GM21576 (cell line): ENCODE measurements at regions not wholly inside any gene's neighbourhood (a gene's known extent, or its start where the extent isn't known, plus 50 kb on each side); places are given as distances from the start of the nearest gene placed in this dataset.

Source experiments
- ATAC-seq: cut with Tn5 transposase; IDR thresholded peaks from one replicate; pipeline ENCODE4 v1.9.1; 2021; ENCODE audit warnings: mild to moderate bottlenecking, moderate library complexity; ENCODE audit not compliant: unreplicated experiment

GRCh38 chr22:22080270-22080669 is 97.7 kb upstream of the TOP3B start:
- no peak for ATAC-seq

- no peak for ATAC-seq
Measured at GRCh38 chr22:22079404-22080148, 97.0 kb upstream of the TOP3B start.

- no peak for ATAC-seq
Measured at GRCh38 chr22:22078329-22078728, 95.7 kb upstream of the TOP3B start.

GRCh38 chr22:22076932-22077703 is 94.5 kb upstream of the TOP3B start:
- ATAC-seq: no peak

- ATAC-seq: no peak
Measured at GRCh38 chr22:22076361-22076760, 93.8 kb upstream of the TOP3B start.

- no peak for ATAC-seq
Measured at GRCh38 chr22:22075382-22076163, 93.0 kb upstream of the TOP3B start.

- ATAC-seq: no peak
Measured at GRCh38 chr22:22074634-22075381, 92.2 kb upstream of the TOP3B start.

GRCh38 chr22:22073769-22074561 is 91.4 kb upstream of the TOP3B start:
- no peak for ATAC-seq

GRCh38 chr22:22072169-22072836 is 89.7 kb upstream of the TOP3B start:
- no peak for ATAC-seq

- ATAC-seq: no peak
Measured at GRCh38 chr22:22071455-22071854, 88.9 kb upstream of the TOP3B start.

- ATAC-seq: no peak
Measured at GRCh38 chr22:22070371-22070824, 87.8 kb upstream of the TOP3B start.

- ATAC-seq: no peak
Measured at GRCh38 chr22:22069450-22070370, 87.1 kb upstream of the TOP3B start.

- no peak for ATAC-seq
Measured at GRCh38 chr22:22068657-22069056, 86.1 kb upstream of the TOP3B start.

GRCh38 chr22:22068025-22068424 is 85.4 kb upstream of the TOP3B start:
- ATAC-seq: no peak

- no peak for ATAC-seq
Measured at GRCh38 chr22:22067192-22067591, 84.6 kb upstream of the TOP3B start.

GRCh38 chr22:22064580-22064979 is 82.0 kb upstream of the TOP3B start:
- no peak for ATAC-seq

- ATAC-seq: no peak
Measured at GRCh38 chr22:22062306-22062793, 79.8 kb upstream of the TOP3B start.
